ENCODE measurements at regions not wholly inside any gene's neighbourhood (a gene's known extent, or its start where the extent isn't known, plus 50 kb on each side); places are given as distances from the start of the nearest gene placed in this dataset.
A peak's percentile ranks its signal among the peaks of the same experiment; 100 is the strongest.

- no peaks in the 10 kb centered on the region for H4K20me1 ChIP-seq (ENCODE audit: insufficient read depth)
- peaks cover 26% of the 10 kb centered on the region for H3K4me1 ChIP-seq (ENCODE audit: insufficient read depth)
- TF ChIP-seq EZH2 (IDR thresholded peaks at IDR 0.05; ENCODE audit: insufficient read depth, poor library complexity, severe bottlenecking) = no peak
- TF ChIP-seq EZH2phosphoT487 (IDR thresholded peaks at IDR 0.05; ENCODE audit: insufficient read depth, low read depth) = no peak
- peaks cover 27% of the 10 kb centered on the region for H3F3A ChIP-seq (ENCODE audit: insufficient read depth)
- H3K27me3 ChIP-seq (replicated peaks; ENCODE audit: insufficient read depth) = no peaks in the 10 kb centered on the region
- WGBS, 2 experiments (ENCODE audit: low coverage in 1 of 2, low lambda C conversion rate in 2 of 2, missing lambda C conversion rate in 2 of 2) = 62 to 71% methylated on average over 5 of the region's 5 CpGs
- H2AFZ ChIP-seq = no peak overlapping the region
- no peaks in the 10 kb centered on the region for H3K36me3 ChIP-seq (ENCODE audit: low read depth)
- peak; percentile 74 for DNase-seq
- peak overlapping the region; percentile 18 for H3K9ac ChIP-seq
- peak overlapping the region; percentile 78 for H3K27ac ChIP-seq
- H3K9me2 ChIP-seq (ENCODE audit: insufficient read depth) = no peaks in the 10 kb centered on the region
- no peaks in the 10 kb centered on the region for H3K9me3 ChIP-seq (ENCODE audit: low read depth)
- in situ Hi-C loops (cut with MboI) = no loop called here
- no peaks in the 10 kb centered on the region for H3K79me2 ChIP-seq (ENCODE audit: insufficient read depth)
- H3K4me3 ChIP-seq = no peak overlapping the region
- peak overlapping the region; percentile 51 for H3K4me2 ChIP-seq (ENCODE audit: unreplicated experiment)
Observed at GRCh38 chr18:10234281-10234680, 220.2 kb upstream of the APCDD1 start.

GRCh38 chr18:10234912-10235660 is 219.3 kb upstream of the APCDD1 start:
- no peaks in the 10 kb centered on the region for H3K79me2 ChIP-seq (ENCODE audit: insufficient read depth)
- H4K20me1 ChIP-seq (ENCODE audit: insufficient read depth) = no peaks in the 10 kb centered on the region
- no peaks in the 10 kb centered on the region for H3K36me3 ChIP-seq (ENCODE audit: low read depth)
- H2AFZ ChIP-seq = peak overlapping the region; percentile 46
- peak; percentile 91 for DNase-seq
- no peak overlapping the region for H3K4me3 ChIP-seq
- TF ChIP-seq EZH2phosphoT487 (IDR thresholded peaks at IDR 0.05; ENCODE audit: insufficient read depth, low read depth) = no peak
- TF ChIP-seq EZH2 (IDR thresholded peaks at IDR 0.05; ENCODE audit: insufficient read depth, poor library complexity, severe bottlenecking) = no peak
- peak overlapping the region; percentile 51 for H3K4me2 ChIP-seq (ENCODE audit: unreplicated experiment)
- peak overlapping the region; percentile 18 for H3K9ac ChIP-seq
- H3K4me1 ChIP-seq (ENCODE audit: insufficient read depth) = peaks cover 26% of the 10 kb centered on the region
- in situ Hi-C loops (cut with MboI) = no loop called here
- H3K27me3 ChIP-seq (replicated peaks; ENCODE audit: insufficient read depth) = no peaks in the 10 kb centered on the region
- H3K9me3 ChIP-seq (ENCODE audit: low read depth) = no peaks in the 10 kb centered on the region
- H3K27ac ChIP-seq = peak overlapping the region; percentile 78
- WGBS, 2 experiments (ENCODE audit: low coverage in 1 of 2, low lambda C conversion rate in 2 of 2, missing lambda C conversion rate in 2 of 2) = 3 to 5% methylated on average over 6 of the region's 6 CpGs
- peaks cover 27% of the 10 kb centered on the region for H3F3A ChIP-seq (ENCODE audit: insufficient read depth)
- no peaks in the 10 kb centered on the region for H3K9me2 ChIP-seq (ENCODE audit: insufficient read depth)

DNA sequence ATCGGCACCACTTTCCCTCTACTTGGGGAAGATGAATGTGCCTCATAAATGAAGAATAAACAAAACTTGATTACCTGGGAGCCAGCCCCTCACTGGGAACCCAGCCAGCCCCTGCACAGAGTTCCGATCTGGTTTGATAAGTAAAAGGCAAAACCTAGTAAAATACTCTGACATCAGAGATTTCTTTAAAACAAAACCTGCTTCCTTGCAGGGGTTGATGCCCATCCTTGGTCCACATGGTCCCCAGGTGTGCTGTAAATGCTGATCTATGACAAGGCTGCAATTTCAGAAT is 218.8 kb upstream of the APCDD1 start:
- Histone ChIP-seq H3K79me2 (ENCODE audit: insufficient read depth) (no peaks in the 10 kb centered on the region), H3K36me3 (ENCODE audit: low read depth) (no peaks in the 10 kb centered on the region), H3K4me1 (ENCODE audit: insufficient read depth) (peaks cover 23% of the 10 kb centered on the region), H3K27me3 (replicated peaks; ENCODE audit: insufficient read depth) (no peaks in the 10 kb centered on the region), H4K20me1 (ENCODE audit: insufficient read depth) (no peaks in the 10 kb centered on the region), H3F3A (ENCODE audit: insufficient read depth) (peaks cover 27% of the 10 kb centered on the region), H3K27ac (peak overlapping the region; percentile 78), H3K9me3 (ENCODE audit: low read depth) (no peaks in the 10 kb centered on the region), H2AFZ (peak overlapping the region; percentile 46; the same call in 1 of the 2 replicates), H3K4me2 (ENCODE audit: unreplicated experiment) (peak overlapping the region; percentile 51), H3K9me2 (ENCODE audit: insufficient read depth) (no peaks in the 10 kb centered on the region), H3K9ac (peak overlapping the region; percentile 18; the same call in 1 of the 2 replicates), H3K4me3 (no peak overlapping the region)
- WGBS, 2 experiments (ENCODE audit: low coverage in 1 of 2, low lambda C conversion rate in 2 of 2, missing lambda C conversion rate in 2 of 2) = 69 to 83% methylated on average over 2 of the region's 2 CpGs
- no peak for DNase-seq
- TF ChIP-seq EZH2 (IDR thresholded peaks at IDR 0.05; ENCODE audit: insufficient read depth, poor library complexity, severe bottlenecking) (no peak), EZH2phosphoT487 (IDR thresholded peaks at IDR 0.05; ENCODE audit: insufficient read depth, low read depth) (no peak)
- in situ Hi-C loops (cut with MboI) = no loop called here

DNA sequence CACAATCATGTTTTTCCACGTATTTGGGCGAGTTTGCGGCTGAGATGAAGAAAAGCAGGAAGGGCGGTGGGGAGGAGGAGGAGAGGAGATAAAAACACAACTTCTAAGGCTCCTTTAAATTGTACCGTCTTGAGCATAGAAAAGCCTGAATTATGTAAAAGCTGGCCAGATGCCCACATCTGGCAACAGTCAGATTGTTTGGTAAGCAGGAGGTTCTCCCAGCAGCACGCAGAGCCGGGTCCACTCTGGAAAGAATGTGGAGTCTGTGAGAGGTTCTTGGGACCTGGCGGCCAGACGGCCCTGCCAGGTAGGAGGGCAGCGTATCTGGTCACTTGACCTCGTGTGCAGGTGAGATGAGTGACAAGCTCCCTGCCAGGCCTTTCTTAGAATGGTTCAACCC is 215.3 kb upstream of the APCDD1 start:
- H3K27ac ChIP-seq = no peak overlapping the region
- in situ Hi-C loops (cut with MboI) = no loop called here
- no peaks in the 10 kb centered on the region for H3K79me2 ChIP-seq (ENCODE audit: insufficient read depth)
- H3K4me1 ChIP-seq (ENCODE audit: insufficient read depth) = peaks cover 18% of the 10 kb centered on the region
- TF ChIP-seq EZH2phosphoT487 (IDR thresholded peaks at IDR 0.05; ENCODE audit: insufficient read depth, low read depth) = no peak
- no peak for TF ChIP-seq EZH2 (IDR thresholded peaks at IDR 0.05; ENCODE audit: insufficient read depth, poor library complexity, severe bottlenecking)
- H4K20me1 ChIP-seq (ENCODE audit: insufficient read depth) = no peaks in the 10 kb centered on the region
- WGBS, 2 experiments (ENCODE audit: low coverage in 1 of 2, low lambda C conversion rate in 2 of 2, missing lambda C conversion rate in 2 of 2) = 46 to 49% methylated on average over 11 of the region's 11 CpGs
- H3F3A ChIP-seq (ENCODE audit: insufficient read depth) = peaks cover 21% of the 10 kb centered on the region
- no peak overlapping the region for H2AFZ ChIP-seq
- no peak overlapping the region for H3K4me3 ChIP-seq
- no peak overlapping the region for H3K9ac ChIP-seq
- DNase-seq = peak; percentile 56
- H3K9me2 ChIP-seq (ENCODE audit: insufficient read depth) = no peaks in the 10 kb centered on the region
- no peaks in the 10 kb centered on the region for H3K9me3 ChIP-seq (ENCODE audit: low read depth)
- H3K36me3 ChIP-seq (ENCODE audit: low read depth) = no peaks in the 10 kb centered on the region
- H3K4me2 ChIP-seq (ENCODE audit: unreplicated experiment) = no peak overlapping the region
- no peaks in the 10 kb centered on the region for H3K27me3 ChIP-seq (replicated peaks; ENCODE audit: insufficient read depth)

All from GM23248 (cell line).